ENCODE measurements at regions not wholly inside any gene's neighbourhood (a gene's known extent, or its start where the extent isn't known, plus 50 kb on each side); places are given as distances from the start of the nearest gene placed in this dataset.

DNA sequence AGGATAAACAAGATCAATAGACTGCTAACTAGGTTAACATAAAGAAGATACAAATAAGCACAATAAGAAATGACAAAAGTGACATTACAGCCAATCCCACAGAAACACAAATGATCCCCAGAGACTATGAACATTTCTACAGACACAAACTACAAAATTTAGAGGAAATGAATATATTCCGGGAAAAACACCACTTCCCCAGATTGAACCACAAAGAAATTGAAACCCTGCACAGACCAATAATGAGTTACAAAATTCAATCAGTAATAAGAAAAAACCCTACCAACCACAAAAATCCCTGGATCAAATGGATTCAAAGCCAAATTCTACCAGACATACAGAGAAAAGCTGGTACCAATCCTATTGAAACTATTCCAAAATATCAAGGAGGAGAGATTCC, 232.4 kb upstream of the RBMS1 start:
- no peak for ATAC-seq
- H3K9me3 Mint-ChIP-seq, result peaks cover 0 to 5% of the 10 kb centered on the region in 2 donors

DNA sequence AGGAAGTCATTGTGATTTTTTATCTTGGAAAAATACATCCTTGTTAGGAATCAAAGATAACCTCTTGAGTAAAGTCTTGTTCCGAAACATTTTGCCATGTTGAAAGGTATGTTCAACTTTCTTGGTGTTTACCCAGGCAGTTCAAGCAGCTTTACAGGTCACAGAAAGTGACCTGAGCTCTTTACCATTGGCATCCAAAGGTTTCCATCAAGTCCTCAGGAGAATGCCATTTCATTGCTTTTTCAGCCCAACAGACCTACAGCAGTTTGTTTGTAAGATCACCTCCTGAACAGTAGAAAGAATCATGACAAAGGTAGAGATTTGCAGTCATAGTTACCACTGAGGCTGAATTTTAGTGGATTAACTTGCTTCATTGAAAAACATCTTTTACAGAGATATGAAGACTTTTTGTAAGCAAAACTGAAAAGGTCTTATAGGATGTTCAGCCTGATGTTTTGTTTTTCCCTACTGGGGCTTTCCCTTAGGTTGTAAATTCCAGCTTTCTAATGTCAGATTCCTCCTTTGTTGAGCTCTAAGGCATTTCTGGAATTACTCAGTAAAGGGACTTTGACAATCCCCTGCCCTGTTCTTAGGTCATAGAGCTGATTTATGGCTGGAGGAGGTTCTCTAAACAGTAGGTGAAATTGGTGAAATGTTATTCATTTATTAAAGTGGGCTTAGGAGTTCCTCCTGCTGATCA, 236.8 kb upstream of the RBMS1 start:
- Mint-ChIP-seq H3K36me3 (no peaks in the 10 kb centered on the region), H3K27ac (no peak overlapping the region), H3K9me3 (peaks cover 3 to 8% of the 10 kb centered on the region in 2 donors)
- ATAC-seq, result no peak
- no peak for DNase-seq (ENCODE audit: low spot score in 2 of 2)

More for the DNA sequence above, 232.4 kb upstream of the RBMS1 start:
- H3K27ac Mint-ChIP-seq, result no peak overlapping the region
- H3K36me3 Mint-ChIP-seq, result peaks cover 10 to 16% of the 10 kb centered on the region in 2 donors
- DNase-seq (ENCODE audit: low spot score in 2 of 2), result no peak

- Mint-ChIP-seq H3K9me3 (peaks cover 3 to 13% of the 10 kb centered on the region in 2 donors), H3K27ac (no peak overlapping the region), H3K36me3 (peaks cover 0 to 4% of the 10 kb centered on the region in 2 donors)
- DNase-seq (ENCODE audit: low spot score in 2 of 2), result no peak
- ATAC-seq, result no peak
These were observed 237.8 kb upstream of the RBMS1 start for GRCh38 chr2:160731415-160731814.

DNA sequence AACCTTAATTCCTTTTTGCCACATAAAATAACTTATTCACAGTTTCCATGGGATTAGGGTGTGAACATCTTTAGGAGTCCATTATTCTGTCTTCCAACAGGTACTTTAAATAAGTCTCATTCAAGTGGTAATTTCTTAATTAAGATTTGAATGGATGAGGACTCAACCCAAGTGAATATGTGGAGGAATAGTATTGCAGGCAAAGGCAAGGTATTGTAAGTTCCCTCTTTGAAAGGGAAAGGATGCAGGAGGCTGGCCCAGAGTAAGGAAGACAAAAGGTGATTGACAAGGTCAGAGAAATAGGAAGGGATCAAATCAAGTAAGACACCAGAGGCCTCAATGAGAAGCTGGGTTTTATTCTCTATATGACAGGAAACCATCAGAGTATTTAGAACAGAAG, 238.2 kb upstream of the RBMS1 start:
- Mint-ChIP-seq H3K27ac (no peak overlapping the region), H3K36me3 (peaks cover 0 to 4% of the 10 kb centered on the region in 2 donors), H3K9me3 (peaks cover 3 to 13% of the 10 kb centered on the region in 2 donors)
- DNase-seq (ENCODE audit: low spot score in 2 of 2), result no peak
- ATAC-seq, result no peak

DNA sequence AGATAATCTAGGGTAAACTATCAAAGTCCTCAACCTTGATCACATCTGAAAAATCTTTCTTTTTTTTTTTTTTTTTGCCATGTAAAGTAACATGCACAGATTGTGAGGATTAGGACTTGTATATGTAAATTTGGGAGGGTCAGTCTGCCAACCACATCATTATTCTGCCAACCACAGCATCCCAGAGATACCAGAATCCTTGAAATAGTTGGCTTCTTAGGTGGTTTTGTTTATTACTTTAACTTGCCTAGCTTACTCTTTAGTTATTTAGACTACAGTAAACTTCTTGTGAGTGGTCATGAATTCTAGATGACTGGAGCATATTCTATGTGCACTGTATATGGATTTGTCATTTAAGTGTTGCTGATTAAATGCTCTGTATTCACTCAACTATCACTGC, 242.1 kb upstream of the RBMS1 start:
- H3K36me3 Mint-ChIP-seq, result peaks cover 0 to 4% of the 10 kb centered on the region in 2 donors
- H3K9me3 Mint-ChIP-seq, result peaks cover 3 to 13% of the 10 kb centered on the region in 2 donors
- no peak for ATAC-seq
- no peak for DNase-seq (ENCODE audit: low spot score in 2 of 2)
- no peak overlapping the region for H3K27ac Mint-ChIP-seq

DNA sequence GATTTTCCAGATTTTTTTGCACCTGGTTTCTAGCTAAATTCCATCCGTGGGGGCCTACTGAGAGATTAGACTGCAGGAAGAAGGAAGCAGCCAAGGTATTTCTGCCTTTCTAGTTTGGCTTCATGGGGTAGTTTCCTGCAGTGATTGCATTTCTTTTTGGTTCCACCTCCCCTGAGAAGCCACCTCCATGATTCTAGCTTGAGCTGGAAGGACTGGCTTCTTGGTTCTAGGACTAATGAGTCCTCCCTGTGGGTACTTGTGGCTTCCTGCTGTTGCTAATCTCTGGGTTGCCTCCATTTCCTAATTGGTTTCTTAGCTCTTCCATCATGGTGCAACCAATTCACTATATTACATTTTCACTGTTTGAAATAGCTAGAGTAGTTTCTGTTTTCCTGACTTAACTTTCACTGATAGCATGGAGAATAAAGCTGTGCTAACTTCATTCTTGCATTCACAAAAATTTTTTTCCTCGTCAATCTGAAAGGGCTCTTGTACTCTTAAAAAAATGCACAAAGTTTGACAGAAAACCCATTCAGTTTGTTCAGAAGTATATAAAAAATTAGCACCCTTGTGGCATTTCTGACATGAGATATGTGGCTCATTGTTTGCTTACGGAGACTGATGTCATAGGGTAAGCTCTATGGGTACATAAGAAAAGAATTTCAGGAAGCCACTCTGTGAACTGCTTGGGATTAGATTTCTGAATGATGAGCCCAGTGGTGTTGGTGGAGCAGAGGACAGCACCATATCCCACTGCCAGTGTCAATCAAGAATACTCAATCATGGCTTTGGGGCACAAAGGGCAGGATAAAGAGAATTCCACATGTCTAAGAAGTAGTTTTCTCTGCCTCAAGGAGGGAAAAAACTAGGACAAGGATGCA, 242.8 kb upstream of the RBMS1 start:
- ATAC-seq, result no peak
- peaks cover 0 to 4% of the 10 kb centered on the region in 2 donors for H3K36me3 Mint-ChIP-seq
- no peak for DNase-seq (ENCODE audit: low spot score in 2 of 2)
- peaks cover 3 to 13% of the 10 kb centered on the region in 2 donors for H3K9me3 Mint-ChIP-seq
- no peak overlapping the region for H3K27ac Mint-ChIP-seq

DNA sequence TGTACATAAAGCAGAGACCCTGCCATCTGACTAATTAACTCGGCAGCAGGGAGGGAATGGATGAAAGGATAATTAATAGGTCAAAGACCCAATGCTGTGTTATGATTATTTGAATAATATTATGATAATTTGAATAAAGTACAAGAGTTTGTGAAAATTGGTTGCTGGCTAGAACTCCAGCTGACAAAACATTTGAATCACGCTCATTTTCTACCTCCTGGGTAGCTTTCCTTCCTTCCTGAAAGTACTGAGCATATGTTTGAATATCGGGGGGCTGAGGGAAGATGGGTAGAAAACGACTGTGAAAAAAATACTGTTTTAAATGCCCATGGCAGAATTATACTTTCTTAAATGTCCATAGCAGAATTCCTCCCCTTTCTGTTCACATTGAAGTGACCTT, 243.6 kb upstream of the RBMS1 start:
- Mint-ChIP-seq H3K36me3 (peaks cover 0 to 4% of the 10 kb centered on the region in 2 donors), H3K9me3 (peaks cover 3 to 13% of the 10 kb centered on the region in 2 donors), H3K27ac (no peak overlapping the region)
- DNase-seq (ENCODE audit: low spot score in 2 of 2) (no peak), ATAC-seq (no peak)

GRCh38 chr2:160741271-160741670, 247.7 kb upstream of the RBMS1 start:
- ATAC-seq, result no peak
- peaks cover 0 to 2% of the 10 kb centered on the region in 2 donors for H3K9me3 Mint-ChIP-seq
- H3K27ac Mint-ChIP-seq, result no peak overlapping the region
- no peaks in the 10 kb centered on the region for H3K36me3 Mint-ChIP-seq
- DNase-seq (ENCODE audit: low spot score in 2 of 2), result no peak

DNA sequence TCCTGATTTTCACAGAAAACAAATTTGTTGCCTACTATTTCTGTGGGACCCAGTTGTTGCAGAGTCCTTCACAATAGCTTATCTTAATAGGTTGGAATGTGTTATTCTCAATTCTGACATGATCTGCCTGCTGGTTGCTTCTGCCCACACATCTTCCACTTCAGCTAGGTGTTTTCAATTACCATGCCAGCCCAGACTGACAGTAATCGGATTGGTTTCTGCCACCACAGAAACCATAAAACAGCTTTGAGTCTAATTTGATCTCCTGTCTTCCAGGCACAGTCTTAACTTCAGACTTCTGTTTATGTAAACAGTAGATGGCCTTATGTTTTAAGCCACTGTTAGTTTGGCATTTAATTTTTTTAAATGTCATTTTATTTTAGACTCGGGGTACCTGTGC, 248.2 kb upstream of the RBMS1 start:
- Mint-ChIP-seq H3K27ac (no peak overlapping the region), H3K9me3 (peaks cover 0 to 4% of the 10 kb centered on the region in 2 donors), H3K36me3 (no peaks in the 10 kb centered on the region)
- DNase-seq (ENCODE audit: low spot score in 2 of 2) (no peak), ATAC-seq (peak in 1 of 2 donors; percentile 47)

DNA sequence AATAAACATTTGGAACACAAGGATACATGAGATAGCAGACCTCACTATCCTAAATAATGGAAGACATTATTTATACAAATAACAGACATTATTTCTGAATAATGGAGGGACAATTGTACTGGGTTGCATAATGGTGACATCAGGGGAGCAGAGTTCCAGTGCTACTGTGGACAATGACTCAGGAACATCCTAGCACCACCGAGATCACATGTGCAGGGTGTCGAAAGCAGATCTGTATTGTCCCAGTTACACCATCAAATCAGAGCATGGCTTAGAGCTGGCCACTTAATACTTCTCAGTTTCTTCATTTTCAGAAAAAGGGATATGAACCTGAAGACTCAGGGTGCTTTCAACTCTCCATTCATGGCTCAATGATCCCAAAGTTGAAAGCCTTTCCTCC, 249.1 kb upstream of the RBMS1 start:
- H3K9me3 Mint-ChIP-seq, result peaks cover 0 to 5% of the 10 kb centered on the region in 2 donors
- H3K36me3 Mint-ChIP-seq, result no peaks in the 10 kb centered on the region
- no peak for ATAC-seq

GRCh38 chr2:160747501-160748170, 254.0 kb upstream of the RBMS1 start:
- ATAC-seq (no peak), DNase-seq (ENCODE audit: low spot score in 2 of 2) (no peak)
- H3K9me3 Mint-ChIP-seq, result peaks cover 0 to 5% of the 10 kb centered on the region in 2 donors
- no peaks in the 10 kb centered on the region for H3K36me3 Mint-ChIP-seq
- no peak overlapping the region for H3K27ac Mint-ChIP-seq

More for the DNA sequence above, 249.1 kb upstream of the RBMS1 start:
- DNase-seq (ENCODE audit: low spot score in 2 of 2), result no peak
- H3K27ac Mint-ChIP-seq, result no peak overlapping the region

GRCh38 chr2:160751021-160751420, 257.4 kb upstream of the RBMS1 start:
- no peak overlapping the region for H3K27ac Mint-ChIP-seq
- H3K9me3 Mint-ChIP-seq, result peaks cover 5 to 20% of the 10 kb centered on the region in 2 donors
- peaks cover 8 to 15% of the 10 kb centered on the region in 2 donors for H3K36me3 Mint-ChIP-seq
- ATAC-seq (no peak), DNase-seq (ENCODE audit: low spot score in 2 of 2) (no peak)

DNA sequence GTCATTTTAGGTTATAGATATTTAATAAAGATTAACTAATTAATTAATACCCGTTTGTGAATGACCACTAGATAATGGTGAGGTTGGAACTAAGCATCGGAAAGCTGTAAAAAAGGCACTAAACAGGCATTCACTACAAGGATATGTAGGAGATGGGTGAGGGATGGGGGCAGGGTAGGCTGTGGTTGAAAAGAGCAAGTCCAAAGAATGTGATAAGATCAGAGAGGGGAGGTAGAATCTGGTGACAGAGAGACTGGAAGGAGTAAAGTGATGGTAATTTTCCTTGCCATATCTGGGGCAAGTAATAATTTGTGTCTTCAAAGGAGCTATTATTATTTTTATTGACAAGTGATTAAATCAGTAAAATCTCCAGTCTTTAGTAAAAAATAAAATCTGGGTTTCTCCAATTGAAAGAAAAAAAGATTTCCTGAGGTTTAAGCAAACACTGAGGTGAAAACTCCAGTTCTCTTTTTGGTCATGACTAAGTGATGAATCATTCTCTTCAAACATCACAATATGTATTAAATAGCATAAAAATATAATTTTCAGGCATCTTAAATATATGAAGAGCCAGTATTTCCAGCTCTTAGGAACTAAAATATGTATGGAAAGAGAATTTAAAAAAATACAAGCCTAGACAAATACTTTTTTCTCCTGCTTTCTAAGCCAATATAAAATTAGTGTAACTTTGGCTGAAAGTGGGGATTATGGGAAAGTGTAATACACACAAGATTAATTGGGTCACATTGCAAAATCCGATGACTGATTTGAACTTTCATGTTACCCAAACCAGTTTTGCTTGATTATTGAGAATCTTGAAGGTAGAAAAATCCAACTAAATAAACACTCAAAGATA, 259.1 kb upstream of the RBMS1 start:
- no peak for DNase-seq (ENCODE audit: low spot score in 2 of 2)
- Mint-ChIP-seq H3K9me3 (peaks cover 5 to 15% of the 10 kb centered on the region in 2 donors), H3K36me3 (peaks cover 8 to 15% of the 10 kb centered on the region in 2 donors), H3K27ac (no peak overlapping the region)
- ATAC-seq, result no peak

DNA sequence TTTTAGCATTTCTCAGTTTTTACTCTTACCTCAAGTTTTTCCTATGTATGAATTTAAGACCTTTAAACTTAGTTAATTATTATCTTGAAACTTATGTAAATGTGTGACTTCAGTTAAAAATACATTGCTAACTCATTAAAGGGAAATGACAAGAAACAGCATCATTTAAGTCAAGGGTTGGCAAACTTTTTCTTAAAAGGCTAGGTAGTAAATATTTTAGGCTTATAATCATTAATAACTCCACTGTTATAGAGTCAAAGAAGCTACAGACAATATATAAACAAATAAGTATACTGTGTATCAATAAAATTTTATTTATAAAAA, 259.7 kb upstream of the RBMS1 start:
- no peak for ATAC-seq
- Mint-ChIP-seq H3K27ac (no peak overlapping the region), H3K9me3 (peaks cover 5 to 15% of the 10 kb centered on the region in 2 donors), H3K36me3 (peaks cover 8 to 15% of the 10 kb centered on the region in 2 donors)
- DNase-seq (ENCODE audit: low spot score in 2 of 2), result no peak

GRCh38 chr2:160753960-160754359, 260.4 kb upstream of the RBMS1 start:
- no peak overlapping the region for H3K27ac Mint-ChIP-seq
- peaks cover 5 to 15% of the 10 kb centered on the region in 2 donors for H3K9me3 Mint-ChIP-seq
- ATAC-seq (no peak), DNase-seq (ENCODE audit: low spot score in 2 of 2) (no peak)
- H3K36me3 Mint-ChIP-seq, result peaks cover 8 to 15% of the 10 kb centered on the region in 2 donors

DNA sequence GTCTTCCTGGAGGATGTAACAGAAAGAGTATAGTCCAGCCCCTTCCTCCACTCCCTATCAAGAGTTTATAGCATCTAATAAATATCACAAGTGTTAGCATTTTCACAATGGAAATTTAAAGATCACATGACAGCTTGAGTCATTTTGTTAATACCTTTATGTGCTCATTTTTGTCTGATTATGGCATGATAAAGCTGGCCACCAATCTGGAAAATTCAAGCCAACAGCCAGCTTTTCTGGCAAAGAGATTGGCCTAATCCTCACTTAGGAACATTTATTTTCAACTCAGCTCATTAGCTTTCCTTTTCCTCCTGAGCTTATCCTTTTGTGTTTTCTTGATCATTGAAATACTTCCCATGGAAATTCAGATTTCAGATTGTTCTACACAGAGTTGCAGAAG, 262.9 kb upstream of the RBMS1 start:
- peaks cover 7 to 17% of the 10 kb centered on the region in 2 donors for H3K9me3 Mint-ChIP-seq
- H3K36me3 Mint-ChIP-seq, result peaks cover 11 to 17% of the 10 kb centered on the region in 2 donors
- no peak for DNase-seq (ENCODE audit: low spot score in 2 of 2)
- no peak overlapping the region for H3K27ac Mint-ChIP-seq
- ATAC-seq, result no peak

Measured in activated naive CD4-positive, alpha-beta T cell treated with anti-CD3 and anti-CD28 coated beads, Interleukin-2, amount 50 U/mL, for 72 hours (primary cell).